GM19324 (cell line): ENCODE measurements at regions not wholly inside any gene's neighbourhood (a gene's known extent, or its start where the extent isn't known, plus 50 kb on each side); places are given as distances from the start of the nearest gene placed in this dataset.
"Not testable (repeated sequence)": the region's sequence is repeated elsewhere in the genome, so short reads cannot be mapped to it uniquely, and the experiment has no call there.

Source experiments
- ATAC-seq: cut with Tn5 transposase; IDR thresholded peaks from one replicate; pipeline ENCODE4 v1.9.1; 2021; ENCODE audit warnings: mild to moderate bottlenecking, moderate library complexity; ENCODE audit not compliant: unreplicated experiment, low FRiP score

DNA sequence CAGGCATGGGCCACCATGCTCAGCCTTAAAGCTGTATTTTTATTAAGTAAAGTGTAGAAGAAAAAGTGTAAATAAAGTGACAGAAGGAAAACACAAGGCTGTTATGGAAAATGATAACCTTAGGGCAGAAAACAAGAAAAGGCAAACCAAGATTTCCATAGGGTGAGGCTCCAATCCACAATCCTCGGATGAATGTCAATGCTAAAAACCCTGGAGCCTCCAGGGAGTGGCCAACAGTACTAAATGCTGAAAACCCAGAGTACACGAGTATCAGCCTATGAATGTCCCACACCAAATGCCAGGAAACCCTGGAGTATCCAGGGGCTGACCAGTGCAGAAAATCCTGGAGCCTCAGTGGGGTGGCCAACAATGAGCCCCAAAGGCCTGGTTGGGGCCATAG is 292.6 kb downstream of the RPIA start:
- ATAC-seq = not testable (repeated sequence)

- ATAC-seq = not testable (repeated sequence)
Observed at GRCh38 chr2:88986721-88987330, 295.4 kb downstream of the RPIA start.

DNA sequence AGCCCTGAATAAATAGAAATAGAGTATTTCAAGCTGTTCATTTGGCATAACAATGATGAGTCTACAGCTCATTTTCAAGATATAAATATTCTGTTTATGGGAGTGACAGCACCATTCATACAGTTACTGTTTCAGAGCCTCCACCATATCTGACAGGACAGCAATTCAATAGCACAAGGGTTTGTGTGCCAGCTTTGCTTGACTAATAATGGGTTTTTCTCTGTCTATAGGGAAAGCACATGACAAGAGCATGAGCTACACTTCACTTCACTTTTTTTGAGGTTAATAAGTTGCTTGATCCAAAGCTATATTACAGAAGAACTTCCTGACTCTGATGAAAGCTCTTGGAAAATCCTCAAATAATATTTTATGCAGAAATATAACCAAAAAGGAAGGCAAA is 297.1 kb downstream of the RPIA start:
- not testable (repeated sequence) for ATAC-seq

DNA sequence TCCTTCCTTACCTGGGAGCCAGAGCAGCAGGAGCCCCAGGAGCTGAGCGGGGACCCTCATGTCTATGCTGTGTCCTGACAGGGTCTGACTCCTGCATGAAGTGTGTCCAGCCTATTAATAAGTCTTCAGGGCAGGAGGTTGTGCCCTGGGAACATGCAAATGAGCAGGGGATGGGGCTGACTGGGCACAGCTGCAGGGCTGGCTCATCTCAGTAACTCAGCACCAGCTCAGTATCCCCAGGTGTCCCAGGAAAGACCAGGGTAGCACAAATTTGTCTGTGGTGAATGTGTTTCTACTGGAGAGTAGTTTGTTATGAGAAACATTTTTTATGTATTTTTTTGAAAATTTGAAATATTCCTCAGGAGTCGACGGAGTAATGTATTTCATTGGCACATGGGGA is 301.3 kb downstream of the RPIA start:
- ATAC-seq = not testable (repeated sequence)

DNA sequence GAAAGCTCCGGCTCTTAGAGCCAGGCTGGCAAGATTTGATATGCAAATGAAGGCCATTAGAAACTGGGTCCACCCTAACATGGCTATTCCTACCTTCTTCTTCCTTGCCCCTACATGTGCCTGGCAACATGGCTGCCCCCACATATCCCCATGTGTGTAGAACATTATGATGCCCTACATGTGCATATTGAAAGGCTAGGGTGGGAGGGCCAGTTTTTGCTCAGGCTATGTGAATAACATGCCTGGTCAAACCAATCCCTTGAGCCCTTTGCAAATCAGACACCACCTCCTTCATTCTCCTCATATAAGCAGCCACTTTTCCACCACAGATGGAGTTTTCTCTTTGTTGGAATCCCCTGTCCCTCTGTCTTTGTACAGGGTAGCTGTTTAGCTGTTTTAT is 303.4 kb downstream of the RPIA start:
- not testable (repeated sequence) for ATAC-seq

- not testable (repeated sequence) for ATAC-seq
Observed at GRCh38 chr2:88996588-88996987, 305.1 kb downstream of the RPIA start.

DNA sequence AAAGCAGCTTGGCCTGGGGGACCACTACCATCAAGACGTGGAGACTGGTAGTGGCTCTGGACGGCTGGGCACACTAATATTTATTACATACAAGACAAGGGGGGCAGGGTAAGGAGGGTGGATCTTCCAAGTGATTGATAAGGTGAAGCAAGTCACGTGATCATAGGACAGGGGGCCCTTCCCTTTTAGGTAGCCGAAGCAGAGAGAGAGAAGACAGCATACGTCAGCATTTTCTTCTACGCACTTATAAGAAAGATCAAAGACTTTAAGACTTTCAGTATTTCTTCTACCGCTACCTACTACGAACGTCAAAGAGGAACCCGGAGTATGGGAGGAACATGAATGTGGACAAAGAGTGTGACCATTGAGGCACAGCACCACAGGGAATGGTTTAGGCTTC is 307.9 kb downstream of the RPIA start:
- no peak for ATAC-seq

DNA sequence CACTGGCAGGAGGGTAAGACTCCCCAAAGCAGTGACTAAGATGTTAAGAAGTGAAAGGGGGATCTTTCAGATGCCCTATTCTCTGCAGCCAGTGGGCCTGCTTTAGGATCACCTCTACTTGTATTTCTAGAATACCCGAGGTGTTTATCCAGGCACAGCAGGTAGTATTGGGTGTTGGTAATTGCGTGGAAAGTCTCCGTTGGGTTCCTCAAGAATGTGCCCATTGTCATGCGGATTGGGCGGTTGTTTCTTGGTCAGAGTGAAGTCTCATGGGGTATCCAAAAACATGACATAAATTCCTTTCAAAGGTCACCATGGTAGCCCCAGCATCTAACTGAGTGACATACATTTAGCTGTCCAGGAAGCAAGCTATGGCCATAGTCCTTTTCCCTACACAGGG is 308.8 kb downstream of the RPIA start:
- ATAC-seq = no peak

- ATAC-seq = not testable (repeated sequence)
Observed at GRCh38 chr2:89004238-89004637, 312.8 kb downstream of the RPIA start.

DNA sequence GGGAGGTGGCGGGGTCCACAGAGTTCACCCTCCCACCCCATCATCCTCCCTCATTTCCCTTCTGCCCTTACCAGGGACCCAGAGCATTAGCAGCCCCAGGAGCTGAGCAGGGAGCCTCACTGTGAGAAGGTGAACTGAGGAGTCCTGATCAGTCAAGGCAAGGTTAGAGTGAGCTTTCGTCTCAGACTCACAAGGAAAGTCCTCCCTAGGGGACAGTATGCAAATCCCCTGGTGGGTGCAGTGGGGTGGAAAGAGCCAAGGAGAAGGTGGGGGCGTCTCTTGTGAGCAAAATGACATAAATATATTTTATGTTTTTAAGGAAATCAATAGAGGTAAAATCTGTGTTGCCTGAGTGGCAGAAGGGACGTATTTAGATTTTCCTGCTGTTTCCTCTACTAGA is 329.1 kb downstream of the RPIA start:
- ATAC-seq = not testable (repeated sequence)

- ATAC-seq = not testable (repeated sequence)
Observed at GRCh38 chr2:89026296-89026695, 334.8 kb downstream of the RPIA start.

GRCh38 chr2:89027115-89027514 is 335.6 kb downstream of the RPIA start:
- ATAC-seq = not testable (repeated sequence)

DNA sequence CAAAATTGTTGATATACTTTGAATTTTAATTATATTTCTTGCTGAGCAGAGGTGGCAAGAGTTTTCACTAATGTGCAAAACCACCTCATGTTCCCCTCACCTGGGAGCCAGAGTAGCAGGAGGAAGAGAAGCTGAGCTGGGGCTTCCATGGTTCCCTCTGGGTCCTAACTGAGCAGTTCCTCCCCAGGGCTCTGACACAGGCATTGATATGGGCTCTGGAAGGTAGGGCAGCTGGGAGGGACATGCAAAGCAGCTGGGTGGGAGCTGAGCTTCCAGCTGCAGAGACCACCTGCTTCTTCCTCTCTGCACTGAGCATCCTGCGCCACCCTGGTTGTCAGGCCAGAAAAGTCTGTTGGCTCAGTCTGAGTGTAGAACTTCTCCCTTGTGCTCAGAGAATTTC is 336.1 kb downstream of the RPIA start:
- ATAC-seq = not testable (repeated sequence)

DNA sequence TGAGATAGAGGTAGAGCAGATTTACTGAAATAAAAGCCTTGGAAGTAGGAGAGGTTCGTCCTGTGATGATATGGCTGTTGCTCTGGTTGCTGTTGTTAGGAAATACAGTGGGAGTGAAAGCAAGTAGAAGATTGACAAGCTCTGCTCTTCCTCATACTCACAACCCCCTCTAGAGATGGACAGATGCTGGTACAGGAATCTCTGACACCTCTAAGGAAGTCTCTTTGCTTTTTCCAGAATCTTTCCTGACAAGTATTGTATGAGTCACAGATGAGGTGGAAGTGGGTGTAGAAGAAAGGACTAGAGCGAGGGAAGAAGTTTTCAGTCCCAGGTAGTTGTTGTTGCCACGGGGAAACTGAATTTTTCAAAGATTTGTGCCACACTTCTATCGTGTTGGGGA is 337.8 kb downstream of the RPIA start:
- not testable (repeated sequence) for ATAC-seq

DNA sequence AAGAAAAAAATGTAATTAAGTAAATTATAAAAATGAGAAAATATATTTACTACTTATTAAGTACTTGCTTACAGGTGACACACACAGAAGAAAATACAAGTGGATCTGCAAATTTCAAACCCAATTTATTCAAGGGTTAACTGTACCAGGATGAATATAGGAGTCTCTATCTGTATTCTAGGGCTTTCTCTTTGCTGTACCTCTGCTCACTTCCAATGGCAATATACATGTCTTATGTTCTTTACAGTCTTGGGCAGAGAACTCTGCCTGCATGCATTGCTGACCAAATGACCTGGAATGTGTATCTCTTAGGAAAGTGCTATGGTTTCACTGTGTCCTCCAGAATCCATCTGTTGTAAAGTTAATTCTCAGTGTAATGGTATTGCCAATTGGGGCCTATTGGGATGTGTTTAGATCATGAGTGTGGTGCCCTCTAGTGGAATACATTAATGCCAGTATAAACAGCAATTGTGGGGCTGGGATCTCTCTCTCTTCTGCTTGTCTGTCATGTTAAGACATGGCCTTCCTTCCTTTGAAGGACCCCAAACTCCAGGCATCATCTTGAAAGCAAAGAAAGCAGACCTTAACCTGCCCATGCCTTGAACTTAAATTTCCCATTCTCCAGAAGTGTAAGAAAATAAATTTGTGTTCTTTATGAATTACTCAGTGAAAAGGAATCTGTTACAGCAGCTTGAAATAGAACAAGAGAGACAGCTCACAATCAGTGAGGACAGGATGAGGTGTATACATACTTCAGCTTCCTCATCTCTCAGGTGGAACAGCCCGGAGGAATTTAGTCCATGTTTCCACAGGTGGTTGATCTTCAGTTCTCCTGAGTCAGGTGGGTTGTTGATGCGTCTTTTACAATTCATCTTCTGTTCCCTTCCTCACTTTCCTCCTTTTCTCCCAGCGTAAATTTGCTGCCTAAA is 356.9 kb downstream of the RPIA start:
- ATAC-seq = not testable (repeated sequence)

DNA sequence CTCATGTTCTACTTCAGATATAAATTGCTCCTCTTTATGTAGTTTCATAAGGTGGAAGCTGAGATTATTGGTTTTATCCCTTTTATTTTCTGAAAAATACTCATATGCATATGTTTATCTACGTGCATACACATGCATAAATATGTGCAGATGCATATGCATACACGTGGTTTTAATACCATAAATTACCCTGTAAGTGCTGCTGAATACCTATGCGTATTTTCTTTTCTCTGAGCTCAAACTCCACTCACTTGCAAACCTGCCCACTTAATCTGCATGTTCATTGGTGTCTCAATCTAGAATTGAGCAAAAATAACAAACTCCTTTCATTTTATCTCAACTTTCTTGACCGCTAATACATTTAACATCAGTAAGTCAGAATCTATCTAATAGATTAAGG is 367.1 kb downstream of the RPIA start:
- not testable (repeated sequence) for ATAC-seq

GRCh38 chr2:89061174-89061573 is 369.7 kb downstream of the RPIA start:
- ATAC-seq = not testable (repeated sequence)

- not testable (repeated sequence) for ATAC-seq
Observed at GRCh38 chr2:89076771-89077170, 385.3 kb downstream of the RPIA start.

GRCh38 chr2:89092911-89093310 is 401.4 kb downstream of the RPIA start:
- not testable (repeated sequence) for ATAC-seq

DNA sequence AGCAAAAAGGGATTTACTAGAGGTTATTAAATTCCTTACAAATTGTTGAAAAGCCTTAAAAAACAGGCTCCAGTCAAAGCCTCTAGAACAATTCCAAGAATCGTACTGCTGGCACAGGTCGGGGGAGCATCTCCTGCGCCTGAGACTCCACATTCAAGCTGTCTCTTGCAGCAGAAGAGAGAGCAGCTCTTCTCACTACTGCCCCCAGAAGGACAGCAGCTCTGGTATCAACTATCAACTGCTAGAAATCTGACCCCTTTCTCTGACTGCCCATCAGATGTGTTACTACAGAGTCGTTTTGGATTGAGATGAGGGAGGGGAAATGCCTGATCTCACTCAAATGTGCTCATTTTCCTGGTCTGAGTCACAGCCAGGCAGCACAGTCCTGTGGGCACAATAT is 403.6 kb downstream of the RPIA start:
- not testable (repeated sequence) for ATAC-seq

GRCh38 chr2:89102587-89102986 is 411.1 kb downstream of the RPIA start:
- ATAC-seq = not testable (repeated sequence)
